HCT116 (cell line): ENCODE measurements at regions not wholly inside any gene's neighbourhood (a gene's known extent, or its start where the extent isn't known, plus 50 kb on each side); places are given as distances from the start of the nearest gene placed in this dataset.

Experiments used
- ATF3 ChIP-seq: IDR thresholded peaks from 2 replicates; pipeline ENCODE4 v1.6.1; 2012
- CEBPB ChIP-seq: IDR thresholded peaks from 2 replicates; pipeline ENCODE4 v1.6.1; 2012; ENCODE audit warnings: low read depth
- EZH2phosphoT487 ChIP-seq: fragments of 200-600 bp; IDR thresholded peaks from 2 replicates; pipeline ENCODE4 v1.6.1; 2018; ENCODE audit warnings: antibody characterized with exemption, borderline replicate concordance
- FOSL1 ChIP-seq: IDR thresholded peaks from 2 replicates; pipeline ENCODE4 v1.6.1; 2012; ENCODE audit warnings: low read depth
- MAX ChIP-seq: IDR thresholded peaks from 2 replicates; pipeline ENCODE4 v1.6.1; 2012
- POLR2A ChIP-seq: IDR thresholded peaks from 2 replicates; pipeline ENCODE4 v1.7.0; 2011; ENCODE audit warnings: borderline replicate concordance; ENCODE audit not compliant: insufficient read depth, insufficient read length; ENCODE audit errors: extremely low read depth
- POLR2AphosphoS5 ChIP-seq: IDR thresholded peaks from 2 replicates; pipeline ENCODE4 v1.6.1; 2011; ENCODE audit warnings: mild to moderate bottlenecking, low read depth, low read length, moderate library complexity
- RAD21 ChIP-seq: IDR thresholded peaks from 2 replicates; pipeline ENCODE4 v1.6.1; 2012; ENCODE audit warnings: low read depth, mild to moderate bottlenecking
- SRF ChIP-seq: IDR thresholded peaks from 2 replicates; pipeline ENCODE4 v1.6.1; 2012; ENCODE audit warnings: low read depth
- YY1 ChIP-seq: IDR thresholded peaks from 2 replicates; pipeline ENCODE4 v1.6.1; 2011; ENCODE audit warnings: low read length, low read depth, moderate library complexity, mild to moderate bottlenecking; ENCODE audit not compliant: insufficient replicate concordance; ENCODE audit errors: extremely low read depth
- ZFX ChIP-seq: fragments of 450-650 bp; IDR thresholded peaks from 2 replicates; pipeline ENCODE4 v1.6.1; 2017
- TF ChIP-seq, protein P1 (sequence below), 3 experiments: fragments of 200-600 bp in 1 of 3; sonication (generic) in 1 of 3; IDR thresholded peaks in 2 of 3; conservative IDR thresholded peaks in 1 of 3; 2 replicates each; pipeline ENCODE4 v1.5.1; 2012 to 2017; ENCODE audit warnings: low read depth in 2 of 3, low read length in 2 of 3, antibody characterized with exemption in 1 of 3, borderline replicate concordance in 1 of 3, control low read depth in 1 of 3, mild to moderate bottlenecking in 1 of 3, mixed read lengths in 1 of 3, mixed run types in 1 of 3, moderate library complexity in 1 of 3; ENCODE audit not compliant: insufficient read depth in 1 of 3

GRCh38 chr6:40181367-40181766 is 247.1 kb upstream of the MOCS1 start:
- TF ChIP-seq ZFX, result no peak
- TF ChIP-seq POLR2A, result no peak
- TF ChIP-seq, protein P1, sequence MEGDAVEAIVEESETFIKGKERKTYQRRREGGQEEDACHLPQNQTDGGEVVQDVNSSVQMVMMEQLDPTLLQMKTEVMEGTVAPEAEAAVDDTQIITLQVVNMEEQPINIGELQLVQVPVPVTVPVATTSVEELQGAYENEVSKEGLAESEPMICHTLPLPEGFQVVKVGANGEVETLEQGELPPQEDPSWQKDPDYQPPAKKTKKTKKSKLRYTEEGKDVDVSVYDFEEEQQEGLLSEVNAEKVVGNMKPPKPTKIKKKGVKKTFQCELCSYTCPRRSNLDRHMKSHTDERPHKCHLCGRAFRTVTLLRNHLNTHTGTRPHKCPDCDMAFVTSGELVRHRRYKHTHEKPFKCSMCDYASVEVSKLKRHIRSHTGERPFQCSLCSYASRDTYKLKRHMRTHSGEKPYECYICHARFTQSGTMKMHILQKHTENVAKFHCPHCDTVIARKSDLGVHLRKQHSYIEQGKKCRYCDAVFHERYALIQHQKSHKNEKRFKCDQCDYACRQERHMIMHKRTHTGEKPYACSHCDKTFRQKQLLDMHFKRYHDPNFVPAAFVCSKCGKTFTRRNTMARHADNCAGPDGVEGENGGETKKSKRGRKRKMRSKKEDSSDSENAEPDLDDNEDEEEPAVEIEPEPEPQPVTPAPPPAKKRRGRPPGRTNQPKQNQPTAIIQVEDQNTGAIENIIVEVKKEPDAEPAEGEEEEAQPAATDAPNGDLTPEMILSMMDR (IDR thresholded peaks at IDR 0.05 in 2 of 3, conservative IDR thresholded peaks at IDR 0.05 in 1 of 3; ENCODE audit: borderline replicate concordance in 1 of 3, insufficient read depth in 1 of 3, low read depth in 2 of 3, low read length in 2 of 3), result no peak
- TF ChIP-seq FOSL1, result no peak
- TF ChIP-seq RAD21, result no peak
- TF ChIP-seq SRF, result no peak
- TF ChIP-seq CEBPB, result no peak
- TF ChIP-seq EZH2phosphoT487, result no peak
- TF ChIP-seq POLR2AphosphoS5, result no peak
- no peak for TF ChIP-seq YY1
- no peak for TF ChIP-seq MAX
- no peak for TF ChIP-seq ATF3
